Mucosa of rectum (tissue), 2 donors: ENCODE measurements at regions not wholly inside any gene's neighbourhood (a gene's known extent, or its start where the extent isn't known, plus 50 kb on each side); places are given as distances from the start of the nearest gene placed in this dataset.
"Not testable (repeated sequence)": the region's sequence is repeated elsewhere in the genome, so short reads cannot be mapped to it uniquely, and the experiment has no call there.

Experiments
- H3K27ac ChIP-seq, 2 donors: one replicate each; pipeline ENCODE4 v1.7.0; 2013; ENCODE audit warnings: inconsistent platforms in 2 of 2, low read depth in 2 of 2, low read length in 2 of 2
- H3K27me3 ChIP-seq, 2 donors: one replicate each; pipeline ENCODE4 v1.7.0; 2013; ENCODE audit warnings: low read length in 2 of 2; ENCODE audit not compliant: control insufficient read depth in 2 of 2, insufficient read depth in 2 of 2
- H3K36me3 ChIP-seq, 2 donors: one replicate each; pipeline ENCODE4 v1.7.0; 2013; ENCODE audit warnings: low read length in 2 of 2; ENCODE audit not compliant: control insufficient read depth in 2 of 2, insufficient read depth in 2 of 2
- H3K4me1 ChIP-seq, 2 donors: one replicate each; pipeline ENCODE4 v1.7.0; 2013; ENCODE audit warnings: low read length in 2 of 2, mild to moderate bottlenecking in 1 of 2; ENCODE audit not compliant: control insufficient read depth in 2 of 2, insufficient read depth in 2 of 2
- H3K4me3 ChIP-seq, 2 donors: one replicate each; pipeline ENCODE4 v1.7.0; 2013; ENCODE audit warnings: low read length in 2 of 2
- H3K9ac ChIP-seq, 2 donors: one replicate each; pipeline ENCODE4 v1.7.0; 2013; ENCODE audit warnings: low read length in 2 of 2, low read depth in 1 of 2, mild to moderate bottlenecking in 1 of 2
- H3K9me3 ChIP-seq, 2 donors: one replicate each; pipeline ENCODE4 v1.7.0; 2013; ENCODE audit warnings: low read length in 2 of 2; ENCODE audit not compliant: control insufficient read depth in 2 of 2
- donor health status: healthy.
- donor health status: Normal muscosa, but diverticular disease.

GRCh38 chr6:84837068-84837866 lies 72.9 kb upstream of the TBX18 start:
- not testable (repeated sequence) for H3K9me3 ChIP-seq, H3K27ac ChIP-seq, H3K27me3 ChIP-seq, H3K4me3 ChIP-seq, H3K36me3 ChIP-seq, H3K9ac ChIP-seq, H3K4me1 ChIP-seq

GRCh38 chr6:84836366-84836765 lies 72.0 kb upstream of the TBX18 start:
- no peaks in the 10 kb centered on the region for H3K36me3 ChIP-seq
- H3K9ac ChIP-seq, result no peak overlapping the region
- H3K27me3 ChIP-seq, result no peaks in the 10 kb centered on the region
- H3K9me3 ChIP-seq, result no peaks in the 10 kb centered on the region
- H3K4me1 ChIP-seq, result no peaks in the 10 kb centered on the region
- H3K27ac ChIP-seq, result no peak overlapping the region
- H3K4me3 ChIP-seq, result no peak overlapping the region

- no peaks in the 10 kb centered on the region for H3K36me3 ChIP-seq
- H3K27me3 ChIP-seq, result no peaks in the 10 kb centered on the region
- H3K4me3 ChIP-seq, result no peak overlapping the region
- H3K9me3 ChIP-seq, result no peaks in the 10 kb centered on the region
- H3K4me1 ChIP-seq, result no peaks in the 10 kb centered on the region
- no peak overlapping the region for H3K9ac ChIP-seq
- H3K27ac ChIP-seq, result no peak overlapping the region
Observed at GRCh38 chr6:84835340-84835739, 70.9 kb upstream of the TBX18 start.

GRCh38 chr6:84831924-84832323 lies 67.5 kb upstream of the TBX18 start:
- H3K27me3 ChIP-seq, H3K4me1 ChIP-seq, H3K4me3 ChIP-seq, H3K36me3 ChIP-seq, H3K9me3 ChIP-seq, H3K9ac ChIP-seq, H3K27ac ChIP-seq: not testable (repeated sequence)

GRCh38 chr6:84825461-84825860 lies 61.1 kb upstream of the TBX18 start:
- Histone ChIP-seq H3K9me3 (no peaks in the 10 kb centered on the region), H3K27me3 (no peaks in the 10 kb centered on the region), H3K4me3 (no peak overlapping the region), H3K9ac (no peak overlapping the region), H3K4me1 (no peaks in the 10 kb centered on the region), H3K36me3 (no peaks in the 10 kb centered on the region), H3K27ac (no peak overlapping the region)

GRCh38 chr6:84821314-84821713 lies 56.9 kb upstream of the TBX18 start:
- H3K9ac ChIP-seq, H3K4me3 ChIP-seq: not testable (repeated sequence)

GRCh38 chr6:84816741-84817140 lies 52.3 kb upstream of the TBX18 start:
- no peaks in the 10 kb centered on the region for H3K36me3 ChIP-seq
- H3K9ac ChIP-seq, result no peak overlapping the region
- H3K4me3 ChIP-seq, result no peak overlapping the region
- H3K27me3 ChIP-seq, result no peaks in the 10 kb centered on the region
- H3K4me1 ChIP-seq, result no peaks in the 10 kb centered on the region
- H3K27ac ChIP-seq, result no peak overlapping the region
- H3K9me3 ChIP-seq, result no peaks in the 10 kb centered on the region

More at GRCh38 chr6:84821314-84821713, 56.9 kb upstream of the TBX18 start:
- H3K27me3 ChIP-seq, H3K4me1 ChIP-seq, H3K27ac ChIP-seq, H3K9me3 ChIP-seq, H3K36me3 ChIP-seq: not testable (repeated sequence)

GRCh38 chr6:84815896-84816735 lies 51.7 kb upstream of the TBX18 start:
- Histone ChIP-seq H3K4me3 (no peak overlapping the region), H3K27me3 (no peaks in the 10 kb centered on the region), H3K9me3 (no peaks in the 10 kb centered on the region), H3K4me1 (no peaks in the 10 kb centered on the region), H3K36me3 (no peaks in the 10 kb centered on the region), H3K9ac (no peak overlapping the region), H3K27ac (no peak overlapping the region)
